GM19035 (cell line): ENCODE measurements at regions not wholly inside any gene's neighbourhood (a gene's known extent, or its start where the extent isn't known, plus 50 kb on each side); places are given as distances from the start of the nearest gene placed in this dataset.

Source experiments
- ATAC-seq: cut with Tn5 transposase; IDR thresholded peaks from one replicate; pipeline ENCODE4 v1.9.1; 2021; ENCODE audit not compliant: unreplicated experiment

GRCh38 chr11:8323161-8323935 lies 59.7 kb upstream of the LMO1 start:
- no peak for ATAC-seq

- no peak for ATAC-seq
Observed at GRCh38 chr11:8321876-8322275, 58.2 kb upstream of the LMO1 start.

GRCh38 chr11:8320076-8320475 lies 56.4 kb upstream of the LMO1 start:
- no peak for ATAC-seq

GRCh38 chr11:8318536-8318935 lies 54.9 kb upstream of the LMO1 start:
- ATAC-seq, result no peak

- ATAC-seq, result no peak
Observed at GRCh38 chr11:8317159-8317558, 53.5 kb upstream of the LMO1 start.

GRCh38 chr11:8315954-8316353 lies 52.3 kb upstream of the LMO1 start:
- no peak for ATAC-seq

- ATAC-seq, result no peak
Observed at GRCh38 chr11:8315463-8315862, 51.8 kb upstream of the LMO1 start.

- no peak for ATAC-seq
Observed at GRCh38 chr11:8314916-8315315, 51.2 kb upstream of the LMO1 start.

GRCh38 chr11:8313504-8314090 lies 49.9 kb upstream of the LMO1 start:
- ATAC-seq, result no peak
